Inflammatory macrophage treated with lipopolysaccharide for 1 hour (primary cell): ENCODE measurements at regions not wholly inside any gene's neighbourhood (a gene's known extent, or its start where the extent isn't known, plus 50 kb on each side); places are given as distances from the start of the nearest gene placed in this dataset.
"Not testable (repeated sequence)": the region's sequence is repeated elsewhere in the genome, so short reads cannot be mapped to it uniquely, and the experiment has no call there.

Experiments used
- DNase-seq, 2 donors: peaks; one replicate each; pipeline ENCODE4 v3.0.0-alpha.2; 2020 to 2022

DNA sequence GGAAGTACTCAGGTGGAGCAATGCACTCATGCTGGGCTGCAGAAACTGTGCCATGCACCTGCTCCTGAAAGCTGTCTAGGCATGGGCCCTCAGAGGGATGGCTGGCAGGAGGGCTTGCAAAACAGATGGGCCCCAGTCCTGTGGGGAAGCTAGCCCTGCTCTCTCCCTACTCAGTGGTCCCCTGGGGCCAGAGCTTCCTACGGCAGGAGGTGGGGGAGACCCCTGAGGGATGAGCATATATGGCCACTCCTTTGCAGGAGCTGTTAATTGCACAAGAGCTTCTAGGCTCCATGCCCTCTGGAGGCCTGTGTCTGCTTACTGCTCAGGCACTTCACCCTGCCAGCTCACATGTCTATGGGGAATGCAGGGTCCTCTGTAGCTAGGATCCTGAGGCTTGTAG lies 545.3 kb upstream of the PTPRD start:
- DNase-seq: no peak

DNA sequence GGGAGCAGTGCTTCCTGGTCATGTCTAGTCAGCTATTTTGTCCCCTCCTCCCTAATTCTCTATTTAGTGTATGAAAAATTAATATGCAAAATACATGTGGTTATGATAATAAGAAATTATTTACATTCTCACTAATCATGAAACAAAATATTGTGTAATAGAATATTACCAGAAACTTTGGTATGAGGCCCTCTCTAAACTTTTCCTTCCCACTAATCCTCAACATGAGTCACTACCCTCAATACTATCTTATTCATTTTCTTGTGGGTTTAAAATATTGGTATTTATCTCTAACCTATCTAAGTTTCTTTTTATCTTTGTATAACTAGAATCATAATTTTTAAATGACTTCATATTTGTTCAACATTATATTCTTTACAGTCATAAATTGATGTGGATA lies 545.9 kb upstream of the PTPRD start:
- no peak for DNase-seq

DNA sequence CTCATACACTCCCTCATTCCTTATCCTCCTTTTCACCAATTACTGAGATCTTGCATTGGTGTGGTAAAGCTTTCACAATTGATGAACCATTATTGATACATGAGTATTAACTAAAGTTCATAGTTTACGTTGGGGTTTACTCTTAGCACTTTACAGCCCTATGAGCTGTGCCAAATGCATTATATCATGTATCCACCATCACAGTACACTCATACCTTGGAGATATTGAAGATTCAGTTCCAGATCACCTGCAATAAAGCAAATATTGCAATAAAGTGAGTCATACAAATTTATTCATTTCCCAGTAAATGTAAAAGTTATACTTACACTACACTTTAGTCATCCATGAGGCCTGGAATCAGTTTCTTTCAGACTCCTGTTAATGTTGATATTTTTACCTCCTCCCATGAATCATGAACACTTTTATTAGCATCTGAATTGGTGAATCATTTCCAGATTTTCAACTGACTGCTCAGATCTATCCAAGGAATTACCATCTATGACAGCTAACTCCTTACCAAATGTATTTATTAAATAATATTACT lies 546.6 kb upstream of the PTPRD start:
- DNase-seq: no peak

DNA sequence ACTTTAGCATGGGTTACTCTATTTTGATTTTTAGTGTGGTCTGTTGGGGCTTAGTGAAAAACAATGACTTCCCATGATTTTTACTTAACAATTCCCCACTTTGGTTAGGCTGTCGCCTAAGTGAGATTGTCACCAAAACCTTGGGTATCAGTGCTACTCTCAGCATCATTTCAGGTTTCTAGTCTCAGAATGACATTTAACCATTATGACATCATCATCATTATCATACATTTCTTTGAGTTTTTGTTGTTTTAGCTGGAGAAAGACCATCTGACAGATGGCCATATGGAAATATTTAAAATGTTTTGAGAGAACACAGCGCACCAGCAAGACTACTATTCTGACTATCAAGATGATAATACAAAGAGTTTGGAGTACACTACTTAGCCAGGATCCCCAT lies 551.0 kb upstream of the PTPRD start:
- DNase-seq: no peak

DNA sequence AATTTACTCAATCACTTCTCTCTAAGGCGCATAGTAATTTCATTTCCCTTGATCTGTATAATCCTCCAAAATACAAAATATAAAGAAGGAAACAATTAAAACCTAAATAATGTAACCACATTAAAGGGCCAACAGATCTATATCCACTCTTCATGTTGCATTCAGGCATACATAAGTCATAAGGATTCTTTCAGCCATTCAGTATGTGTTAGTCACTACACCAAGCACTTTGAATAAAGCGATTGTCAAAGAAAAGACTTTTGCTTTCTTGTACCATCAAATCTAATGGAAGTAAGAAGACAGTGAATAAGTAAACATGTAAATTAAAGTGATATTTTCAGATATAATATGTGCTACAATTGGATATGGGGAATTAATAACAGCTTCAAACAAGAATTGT lies 569.2 kb upstream of the PTPRD start:
- DNase-seq: no peak

DNA sequence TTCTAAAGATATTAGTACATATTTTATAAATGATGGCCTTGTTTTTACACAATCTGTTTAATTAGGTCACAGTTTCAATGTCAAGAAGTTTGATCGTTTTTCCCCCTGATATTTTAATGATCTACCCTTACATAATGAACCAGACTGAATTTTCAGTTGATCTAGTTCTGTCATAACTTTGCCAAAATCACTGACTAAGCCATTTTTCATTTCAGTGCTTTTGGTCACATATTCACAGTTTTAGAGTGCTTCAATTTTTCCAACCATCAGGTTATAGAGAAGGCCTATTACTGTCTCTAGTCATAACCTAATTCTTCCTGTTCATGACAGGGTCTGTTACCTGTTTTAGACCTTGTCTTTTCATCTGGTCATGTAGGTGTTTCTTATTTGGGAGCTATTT lies 577.9 kb upstream of the PTPRD start:
- no peak for DNase-seq

DNA sequence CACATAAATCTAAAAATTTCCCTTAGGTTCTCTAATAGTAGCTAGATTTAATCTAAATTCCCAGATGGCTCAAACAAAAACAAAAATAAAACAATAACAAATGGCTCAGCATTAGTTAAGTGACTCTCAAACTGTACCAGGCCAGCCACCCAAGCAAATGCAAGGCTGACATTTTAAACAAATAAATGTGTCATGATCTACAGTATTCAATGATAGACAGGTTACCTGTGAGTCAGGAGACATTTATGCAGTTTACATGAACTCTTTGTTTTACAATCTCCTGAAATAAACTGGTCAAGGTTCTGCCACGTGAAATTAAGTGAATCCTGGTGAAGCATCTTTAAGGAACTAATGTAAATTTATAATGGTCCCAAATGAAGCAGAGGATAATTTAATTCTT lies 580.2 kb upstream of the PTPRD start:
- DNase-seq: no peak

DNA sequence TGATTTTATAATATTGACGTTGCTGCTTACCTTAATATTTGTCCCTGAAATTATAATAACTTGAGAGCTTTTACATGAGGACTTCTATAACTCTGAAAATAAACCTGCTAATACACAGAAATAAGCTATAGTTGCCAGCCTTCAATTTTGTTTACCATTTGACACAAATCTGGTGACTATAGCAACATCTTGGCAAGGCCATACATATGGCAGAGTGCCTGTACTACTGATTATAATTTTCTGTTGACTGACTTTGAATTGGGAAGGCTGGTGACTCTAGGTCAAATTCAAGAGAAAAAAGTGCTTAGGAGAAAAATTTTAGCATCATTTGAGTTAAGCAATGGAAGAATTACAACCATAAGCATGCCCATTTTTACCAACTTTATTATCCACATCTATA lies 581.4 kb upstream of the PTPRD start:
- DNase-seq: no peak

DNA sequence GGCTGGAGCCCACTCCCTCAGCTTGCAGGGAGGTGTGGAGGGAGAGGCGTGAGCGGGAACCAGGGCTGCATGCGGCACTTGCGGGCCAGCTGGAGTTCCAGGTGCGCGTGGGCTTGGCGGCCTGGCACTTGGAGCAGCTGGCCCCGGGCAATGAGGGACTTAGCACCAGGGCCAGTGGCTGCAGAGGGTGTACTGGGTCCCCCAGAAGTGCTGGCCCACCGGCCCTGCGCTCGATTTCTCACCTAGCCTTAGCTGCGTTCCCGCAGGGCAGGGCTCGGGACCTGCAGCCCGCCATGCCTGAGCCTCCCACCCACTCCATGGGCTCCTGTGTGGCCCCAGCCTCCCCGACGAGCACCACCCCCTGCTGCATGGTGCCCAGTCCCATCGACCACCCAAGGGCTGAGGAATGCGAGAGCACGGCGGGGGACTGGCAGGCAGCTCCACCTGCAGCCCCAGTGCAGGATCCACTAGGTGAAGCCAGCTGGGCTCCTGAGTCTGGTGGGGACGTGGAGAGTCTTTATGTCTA lies 584.1 kb upstream of the PTPRD start:
- not testable (repeated sequence) for DNase-seq

DNA sequence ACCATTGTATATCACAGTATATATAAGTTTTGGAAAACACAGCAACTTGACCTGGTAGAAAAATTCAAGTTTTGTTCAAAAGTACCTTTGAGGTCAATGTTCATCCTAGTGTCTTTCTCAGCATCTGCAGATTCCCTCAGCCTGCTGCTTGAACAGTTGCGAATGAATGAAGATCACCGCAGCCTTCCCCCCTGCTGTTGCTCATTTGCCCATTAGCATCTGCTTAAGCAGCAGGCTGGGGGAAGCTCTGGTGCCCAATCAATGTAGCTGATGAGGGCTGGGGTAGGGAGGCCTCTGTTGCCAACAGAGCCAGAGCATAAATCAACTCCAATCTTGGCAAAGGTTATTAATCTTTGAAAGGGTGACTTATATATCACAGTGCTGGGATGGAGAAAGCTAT lies 586.5 kb upstream of the PTPRD start:
- DNase-seq: no peak

DNA sequence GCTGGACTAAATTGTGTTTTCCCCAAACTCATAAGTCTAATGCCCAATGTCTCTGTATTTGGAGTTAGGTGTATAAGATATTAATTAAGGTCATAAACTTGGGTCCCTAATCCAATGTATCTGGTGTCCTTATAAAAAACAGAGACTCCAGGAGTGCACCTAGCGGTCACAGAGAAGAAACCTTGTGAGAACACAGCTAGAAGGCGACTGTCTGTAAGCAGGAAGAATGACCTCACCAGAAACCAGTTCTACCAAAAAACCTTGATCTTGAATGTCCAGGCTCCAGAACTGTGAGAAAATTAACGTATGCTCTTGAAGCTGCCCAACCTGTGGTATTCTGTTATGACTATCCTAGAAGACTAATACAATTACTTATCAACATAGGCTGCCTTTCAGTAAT lies 591.7 kb upstream of the PTPRD start:
- DNase-seq: no peak

DNA sequence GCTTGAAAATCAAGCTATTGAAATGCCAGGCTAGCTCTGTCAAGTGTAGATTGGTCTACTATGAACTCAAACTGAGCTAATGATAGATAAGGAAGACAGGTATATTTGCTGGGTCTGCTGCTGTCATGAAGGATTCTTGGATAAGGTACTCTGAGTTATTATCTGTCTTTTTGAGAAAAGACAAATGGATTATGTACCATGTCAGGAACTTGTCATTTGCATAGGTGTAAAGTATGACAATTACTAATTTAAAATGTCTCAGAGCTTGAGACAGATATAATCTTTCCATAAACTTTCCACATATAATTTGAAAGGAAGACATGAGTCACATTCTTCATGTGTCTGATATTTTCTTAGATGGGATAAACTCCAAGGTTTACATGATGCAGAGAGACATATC lies 594.1 kb upstream of the PTPRD start:
- no peak for DNase-seq

DNA sequence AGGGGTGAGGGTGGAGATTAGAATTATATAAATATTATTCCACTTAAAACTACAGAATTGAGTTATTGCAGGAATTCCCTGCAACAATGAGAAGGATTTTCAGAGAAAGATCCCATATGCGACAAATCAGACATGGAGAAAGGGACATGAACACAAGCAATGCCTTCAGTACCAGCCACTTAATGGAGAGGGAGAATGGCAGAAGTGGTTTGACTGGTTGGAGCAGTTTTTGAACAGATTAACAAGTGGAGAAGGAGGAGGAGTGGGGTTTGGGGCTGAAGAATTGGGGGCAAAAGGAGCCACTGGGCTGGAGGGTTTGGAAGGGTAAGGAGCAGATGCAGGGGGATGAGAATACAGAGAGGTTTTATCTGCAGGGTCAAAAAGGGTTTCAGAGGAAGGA lies 620.9 kb upstream of the PTPRD start:
- no peak for DNase-seq

DNA sequence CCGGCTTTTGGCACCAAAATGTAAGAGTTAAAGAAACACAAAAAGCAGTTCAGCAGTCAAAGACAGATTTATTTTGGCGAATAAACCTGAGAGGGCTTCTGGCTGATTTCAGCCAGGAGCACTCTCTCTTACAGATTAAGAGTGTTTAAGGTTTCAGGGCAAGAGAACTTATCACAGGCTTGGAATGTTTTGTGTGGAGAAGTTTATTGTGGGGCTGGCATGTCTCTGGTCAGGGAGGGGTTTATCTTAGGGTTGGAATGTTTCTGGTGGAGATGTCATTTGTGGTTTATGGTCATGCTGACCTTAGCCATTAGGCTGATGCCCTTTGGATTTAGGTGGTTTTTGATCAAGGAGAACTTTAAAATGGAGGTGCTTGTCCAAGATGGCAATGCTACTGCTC lies 622.3 kb upstream of the PTPRD start:
- no peak for DNase-seq

DNA sequence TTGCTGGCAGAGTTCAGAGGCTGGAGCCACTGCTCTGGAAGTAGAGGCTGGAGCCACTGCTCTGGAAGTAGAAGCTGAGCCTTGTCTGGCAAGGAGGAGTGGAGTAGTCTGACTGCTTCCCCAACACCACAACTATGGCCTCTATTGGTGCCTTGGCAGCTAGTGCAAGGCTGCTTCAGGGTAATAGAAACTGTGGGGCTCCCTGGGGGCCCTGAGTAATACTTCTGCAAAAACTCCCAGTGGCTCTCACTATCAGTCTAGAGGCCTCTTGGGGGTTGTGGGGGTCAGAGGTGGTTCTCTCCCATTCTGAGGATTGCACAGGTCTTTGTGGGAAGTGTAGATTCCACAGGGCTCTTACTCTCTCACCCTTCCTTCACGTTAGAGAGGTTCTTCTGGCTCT lies 629.0 kb upstream of the PTPRD start:
- no peak for DNase-seq

DNA sequence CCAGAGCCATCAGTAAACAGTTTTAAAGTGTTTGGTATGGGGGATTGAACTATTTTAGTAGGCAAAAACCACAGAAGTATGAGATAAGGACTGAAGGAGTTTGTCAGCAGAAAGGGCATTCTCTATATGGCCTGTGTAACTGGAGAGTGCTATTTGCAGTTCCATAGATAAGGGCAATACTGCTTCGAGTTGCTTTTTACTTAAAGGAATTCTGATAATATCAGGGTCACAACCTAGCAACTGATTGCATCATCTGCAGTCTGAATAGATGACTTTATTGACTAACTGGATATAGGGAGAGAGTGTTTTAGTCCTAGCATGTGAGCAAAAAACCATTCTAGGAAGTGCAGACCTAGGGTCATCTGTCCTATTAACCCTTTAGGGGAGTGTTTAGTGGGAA lies 645.2 kb upstream of the PTPRD start:
- DNase-seq: no peak

DNA sequence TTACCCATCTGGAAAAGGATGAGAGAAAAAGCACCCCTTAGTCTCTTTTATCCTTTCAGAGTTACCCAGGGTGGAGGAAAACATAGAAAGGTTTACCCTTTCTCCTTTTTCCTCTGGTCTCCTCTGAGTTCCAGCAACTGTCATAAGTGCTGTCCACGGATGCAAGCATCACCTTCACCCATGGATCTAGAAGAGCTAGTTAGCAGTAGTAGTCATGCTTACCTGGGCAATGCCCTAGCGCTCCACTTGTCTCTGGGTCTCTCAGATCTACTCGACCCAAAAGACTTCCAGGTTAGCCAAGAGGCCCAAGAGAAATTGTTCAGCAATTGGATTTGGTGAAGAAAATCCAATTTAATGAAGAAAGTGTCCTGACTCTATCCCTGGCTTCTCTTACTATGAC lies 656.2 kb upstream of the PTPRD start:
- no peak for DNase-seq

DNA sequence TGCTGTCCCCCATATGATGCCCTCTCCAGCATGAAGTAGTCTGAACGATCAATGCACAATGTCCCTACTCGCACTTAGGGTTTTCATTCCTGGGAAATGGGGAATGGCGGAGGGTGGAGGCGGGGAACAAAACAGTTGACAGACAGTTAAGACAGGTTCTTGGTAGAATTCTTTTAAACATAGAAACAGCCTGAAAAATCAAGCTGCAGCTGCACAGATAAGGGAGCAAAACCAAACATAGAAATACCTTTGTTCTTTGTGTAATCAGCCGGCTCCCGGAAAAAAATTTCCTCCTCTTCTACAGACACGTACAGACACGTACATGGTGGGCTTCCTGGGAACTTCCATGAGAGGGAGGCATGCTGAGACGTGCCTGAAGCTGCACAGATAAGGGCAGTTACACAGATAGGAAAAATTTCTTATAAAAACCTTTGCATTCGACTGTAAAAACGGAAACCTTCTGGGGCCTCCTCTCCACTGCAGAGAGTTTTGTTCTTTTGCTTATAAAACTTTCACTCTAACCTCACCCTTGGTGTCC lies 662.4 kb upstream of the PTPRD start:
- DNase-seq: no peak

DNA sequence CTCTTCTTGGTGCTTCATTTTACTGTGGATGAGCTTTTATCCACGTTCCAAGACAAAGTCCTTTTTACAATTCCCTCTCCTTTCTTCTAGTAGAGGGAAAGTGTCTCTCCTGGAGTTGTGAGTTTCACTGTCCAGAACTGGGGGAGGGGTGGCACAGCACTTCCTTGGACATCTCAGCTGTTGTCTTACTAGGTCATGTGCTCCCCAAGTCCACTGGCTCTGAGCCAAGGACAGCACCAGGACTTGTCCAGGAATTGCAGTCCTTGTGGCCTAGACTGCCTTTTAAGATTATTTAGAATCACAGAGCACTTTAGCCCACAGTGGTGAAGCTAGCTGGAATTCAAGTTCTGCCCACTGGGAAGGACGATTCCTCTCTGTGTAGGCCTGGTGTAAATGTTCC lies 700.2 kb upstream of the PTPRD start:
- DNase-seq: no peak

DNA sequence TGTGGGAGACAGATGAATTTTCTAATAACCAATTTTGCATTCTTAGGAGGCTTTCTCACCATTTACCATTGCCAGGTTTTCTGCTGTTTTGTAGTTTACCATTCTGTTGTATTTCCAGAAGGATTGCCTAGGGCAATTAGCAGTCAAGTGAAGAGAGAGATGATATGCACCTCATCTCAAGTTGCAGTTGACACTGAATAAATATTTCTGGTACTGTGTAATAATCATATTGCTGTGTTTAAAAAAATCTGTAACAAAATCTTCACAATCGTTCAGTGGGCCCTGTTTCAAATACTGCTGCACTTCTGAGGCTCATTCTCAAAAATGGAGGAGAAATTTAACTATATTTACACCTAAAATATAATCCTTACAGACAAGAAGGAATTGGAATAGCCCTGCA lies 706.1 kb upstream of the PTPRD start:
- no peak for DNase-seq

DNA sequence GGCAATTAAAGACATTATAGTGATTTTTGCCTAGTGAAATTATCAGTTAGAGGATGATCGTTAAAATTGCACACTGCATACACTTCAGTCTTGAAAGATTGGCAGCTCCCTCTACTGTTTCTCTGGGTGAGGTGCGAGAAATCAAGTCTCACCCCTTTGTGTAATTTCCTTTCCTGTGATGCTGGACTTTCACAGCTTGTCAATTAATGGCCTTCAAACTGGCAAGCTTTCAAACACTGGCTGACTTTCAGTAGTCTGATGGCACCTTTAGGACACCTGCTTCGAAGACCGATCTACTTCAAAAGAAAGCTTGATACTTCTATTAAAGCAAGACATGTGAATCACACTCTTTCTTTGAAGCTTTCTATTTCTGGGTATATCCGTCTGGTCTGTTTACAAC lies 706.7 kb upstream of the PTPRD start:
- no peak for DNase-seq

DNA sequence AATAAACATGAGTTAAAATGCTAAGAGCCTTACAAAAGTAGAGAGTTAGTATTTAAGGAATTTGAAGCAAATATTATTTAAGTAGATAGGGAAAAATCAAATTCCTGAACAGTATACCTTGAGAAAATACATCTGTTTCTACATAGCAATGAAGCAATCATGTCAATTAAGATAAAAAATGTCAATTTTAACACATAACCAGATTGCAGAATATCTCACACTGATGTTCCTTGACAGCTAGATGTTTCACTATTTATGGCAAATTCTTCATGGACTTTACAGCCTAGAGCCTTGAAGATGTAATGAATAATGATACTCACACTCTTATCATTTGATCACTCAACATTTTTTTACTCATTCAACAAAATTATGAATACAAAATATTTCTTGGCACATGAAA lies 708.2 kb upstream of the PTPRD start:
- DNase-seq: no peak

DNA sequence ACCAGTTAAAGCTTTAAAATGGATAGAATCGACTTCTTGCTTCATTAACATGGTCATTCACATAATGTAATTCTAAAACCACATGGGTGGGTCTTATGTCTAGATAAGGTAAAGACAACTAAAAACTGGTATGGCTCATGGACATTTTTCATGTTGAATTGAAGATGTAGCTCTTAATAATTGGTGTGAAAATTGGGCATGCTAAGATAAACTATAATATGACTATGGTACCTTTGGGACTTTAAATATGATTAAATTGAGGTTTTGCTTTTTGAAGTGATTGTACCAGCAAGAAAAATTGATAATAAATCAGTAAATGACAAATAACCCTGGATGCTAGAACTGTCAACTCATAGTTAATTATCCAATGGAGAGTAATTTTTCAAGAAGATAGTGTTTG lies 710.7 kb upstream of the PTPRD start:
- DNase-seq: no peak

DNA sequence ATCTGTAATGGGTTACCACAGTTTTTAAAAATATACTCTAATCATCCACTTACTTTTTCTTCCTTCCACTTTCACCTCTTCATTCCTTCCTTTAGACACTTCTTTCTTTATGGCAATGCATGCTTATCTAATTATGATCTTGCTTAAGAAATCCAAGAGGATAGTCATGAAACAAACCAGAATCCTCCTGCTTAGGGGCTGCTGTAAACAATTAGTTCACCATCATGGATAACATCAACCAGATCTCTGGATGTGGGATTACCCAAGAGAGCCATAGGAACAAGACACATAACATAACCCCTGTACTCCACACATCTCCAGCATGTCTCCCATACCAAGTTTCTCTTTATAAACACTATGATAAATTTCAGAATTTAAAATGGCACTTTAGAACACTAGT lies 713.4 kb upstream of the PTPRD start:
- DNase-seq: no peak

DNA sequence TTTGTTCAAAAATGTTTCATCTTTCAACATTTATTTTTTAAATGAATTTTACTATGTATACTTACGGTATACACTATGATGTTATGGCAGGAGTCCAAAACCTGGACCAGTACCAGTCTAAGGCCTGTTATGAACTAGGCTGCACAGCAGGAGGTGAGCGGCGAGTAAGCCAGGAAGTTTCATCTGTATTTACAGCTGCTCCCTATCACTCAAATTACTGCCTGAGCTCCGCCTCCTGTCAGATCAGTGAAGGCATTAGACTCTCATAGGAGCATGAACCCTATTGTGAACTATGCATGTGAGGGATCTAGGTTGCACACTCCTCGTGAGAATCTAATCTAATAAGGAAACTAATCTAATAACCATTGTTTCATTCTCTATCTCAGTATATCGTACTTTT lies 715.5 kb upstream of the PTPRD start:
- no peak for DNase-seq

DNA sequence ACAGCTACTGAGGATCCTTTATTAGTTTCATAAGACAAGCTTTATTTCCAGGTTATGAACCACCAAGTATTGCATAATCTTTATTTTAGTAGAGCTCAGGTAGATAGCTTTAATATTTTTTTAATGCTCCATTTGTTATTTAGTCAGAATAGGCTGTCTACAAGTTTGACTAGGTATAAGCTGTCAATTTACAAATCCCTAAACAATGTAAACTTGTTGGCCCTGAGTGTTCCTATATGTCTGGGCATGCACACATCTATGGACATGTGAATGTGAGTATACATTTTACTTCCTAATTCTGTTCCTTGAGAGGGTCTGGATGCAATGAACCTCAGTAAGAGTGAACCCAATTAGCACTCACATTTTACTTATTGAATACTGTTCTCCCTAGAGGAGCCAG lies 722.2 kb upstream of the PTPRD start:
- no peak for DNase-seq
